ENCODE measurements at regions not wholly inside any gene's neighbourhood (a gene's known extent, or its start where the extent isn't known, plus 50 kb on each side); places are given as distances from the start of the nearest gene placed in this dataset.

GRCh38 chr11:119520966-119521365 is 98.0 kb upstream of the THY1 start:
- no peak for DNase-seq (ENCODE audit: low read depth)
- TF ChIP-seq, protein P1, sequence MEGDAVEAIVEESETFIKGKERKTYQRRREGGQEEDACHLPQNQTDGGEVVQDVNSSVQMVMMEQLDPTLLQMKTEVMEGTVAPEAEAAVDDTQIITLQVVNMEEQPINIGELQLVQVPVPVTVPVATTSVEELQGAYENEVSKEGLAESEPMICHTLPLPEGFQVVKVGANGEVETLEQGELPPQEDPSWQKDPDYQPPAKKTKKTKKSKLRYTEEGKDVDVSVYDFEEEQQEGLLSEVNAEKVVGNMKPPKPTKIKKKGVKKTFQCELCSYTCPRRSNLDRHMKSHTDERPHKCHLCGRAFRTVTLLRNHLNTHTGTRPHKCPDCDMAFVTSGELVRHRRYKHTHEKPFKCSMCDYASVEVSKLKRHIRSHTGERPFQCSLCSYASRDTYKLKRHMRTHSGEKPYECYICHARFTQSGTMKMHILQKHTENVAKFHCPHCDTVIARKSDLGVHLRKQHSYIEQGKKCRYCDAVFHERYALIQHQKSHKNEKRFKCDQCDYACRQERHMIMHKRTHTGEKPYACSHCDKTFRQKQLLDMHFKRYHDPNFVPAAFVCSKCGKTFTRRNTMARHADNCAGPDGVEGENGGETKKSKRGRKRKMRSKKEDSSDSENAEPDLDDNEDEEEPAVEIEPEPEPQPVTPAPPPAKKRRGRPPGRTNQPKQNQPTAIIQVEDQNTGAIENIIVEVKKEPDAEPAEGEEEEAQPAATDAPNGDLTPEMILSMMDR (conservative IDR thresholded peaks at IDR 0.05; ENCODE audit: low read depth, low read length): no peak
- H3K4me3 ChIP-seq (ENCODE audit: low read length): no peak overlapping the region

GRCh38 chr11:119520400-119520799 is 97.4 kb upstream of the THY1 start:
- H3K4me3 ChIP-seq (ENCODE audit: low read length): no peak overlapping the region
- TF ChIP-seq, protein P1 (conservative IDR thresholded peaks at IDR 0.05; ENCODE audit: low read depth, low read length): no peak
- no peak for DNase-seq (ENCODE audit: low read depth)

DNA sequence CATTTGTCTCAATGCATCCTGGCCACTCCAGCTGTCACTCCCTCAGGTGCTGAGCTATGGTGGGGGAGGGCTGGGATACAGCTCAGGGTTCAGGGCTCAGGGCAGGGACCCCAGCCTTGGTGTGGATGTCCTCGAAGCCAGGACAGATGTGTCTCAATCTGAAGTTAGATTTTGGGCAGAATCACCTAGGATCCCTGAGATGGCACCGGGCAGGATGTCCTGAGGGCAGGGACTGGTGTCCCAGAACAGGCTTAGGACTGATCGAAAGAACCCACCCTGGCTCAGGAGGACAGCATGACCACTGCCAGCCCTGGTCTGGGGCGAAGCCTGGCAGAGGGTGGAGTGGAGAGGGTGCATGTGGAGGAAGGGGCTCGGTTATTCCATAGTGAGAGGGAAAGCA is 96.8 kb upstream of the THY1 start:
- H3K4me3 ChIP-seq (ENCODE audit: low read length): no peak overlapping the region
- no peak for DNase-seq (ENCODE audit: low read depth)
- TF ChIP-seq, protein P1 (conservative IDR thresholded peaks at IDR 0.05; ENCODE audit: low read depth, low read length): no peak

DNA sequence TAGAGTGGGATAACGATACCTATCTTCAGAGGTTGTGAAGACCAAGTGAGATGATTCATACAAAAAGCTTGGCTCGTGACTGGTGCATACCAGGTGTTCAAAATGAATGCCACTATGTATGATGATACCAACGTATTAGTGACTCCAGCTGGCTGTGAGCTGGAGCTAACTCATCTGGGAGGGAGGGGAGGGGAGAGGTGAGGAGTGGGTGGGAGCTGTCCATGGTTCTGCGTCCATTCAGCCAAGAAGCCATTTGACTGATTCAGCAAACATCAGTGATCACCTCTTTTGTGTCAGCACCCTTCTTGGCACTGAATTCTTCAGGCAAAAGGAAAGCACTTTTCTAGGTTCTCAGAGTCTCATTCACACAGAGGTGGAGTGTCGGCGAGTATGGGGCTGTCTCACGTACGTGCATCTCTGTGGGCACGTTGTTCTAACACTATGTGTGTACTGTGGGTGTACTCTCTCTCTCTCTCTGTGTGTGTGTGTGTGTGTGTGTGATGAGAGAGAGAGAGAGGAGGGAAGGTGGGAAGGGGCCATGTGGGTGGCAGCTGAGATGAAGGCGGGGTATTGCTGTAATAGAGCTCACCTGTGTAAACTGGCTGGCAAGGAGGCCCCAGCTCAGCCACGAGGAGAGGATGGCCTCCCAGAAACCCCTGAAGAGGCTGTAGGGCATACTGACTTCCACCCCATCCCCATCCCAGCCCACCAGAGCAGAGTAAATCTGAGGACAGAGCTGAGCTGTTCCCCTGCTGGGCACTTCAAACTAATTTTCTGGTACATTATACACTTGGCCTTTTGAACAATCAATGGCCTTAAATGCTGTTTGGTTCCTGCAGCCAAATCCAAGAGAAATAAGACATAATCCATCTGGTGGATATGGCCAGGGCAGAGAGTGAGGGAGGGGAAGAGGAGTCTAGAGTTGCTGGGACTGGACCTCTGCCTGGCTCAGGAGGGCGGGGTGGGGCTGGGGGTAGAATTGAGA is 96.1 kb upstream of the THY1 start:
- DNase-seq (ENCODE audit: low read depth): no peak
- H3K4me3 ChIP-seq (ENCODE audit: low read length): no peak overlapping the region
- TF ChIP-seq, protein P1 (conservative IDR thresholded peaks at IDR 0.05; ENCODE audit: low read depth, low read length): no peak

DNA sequence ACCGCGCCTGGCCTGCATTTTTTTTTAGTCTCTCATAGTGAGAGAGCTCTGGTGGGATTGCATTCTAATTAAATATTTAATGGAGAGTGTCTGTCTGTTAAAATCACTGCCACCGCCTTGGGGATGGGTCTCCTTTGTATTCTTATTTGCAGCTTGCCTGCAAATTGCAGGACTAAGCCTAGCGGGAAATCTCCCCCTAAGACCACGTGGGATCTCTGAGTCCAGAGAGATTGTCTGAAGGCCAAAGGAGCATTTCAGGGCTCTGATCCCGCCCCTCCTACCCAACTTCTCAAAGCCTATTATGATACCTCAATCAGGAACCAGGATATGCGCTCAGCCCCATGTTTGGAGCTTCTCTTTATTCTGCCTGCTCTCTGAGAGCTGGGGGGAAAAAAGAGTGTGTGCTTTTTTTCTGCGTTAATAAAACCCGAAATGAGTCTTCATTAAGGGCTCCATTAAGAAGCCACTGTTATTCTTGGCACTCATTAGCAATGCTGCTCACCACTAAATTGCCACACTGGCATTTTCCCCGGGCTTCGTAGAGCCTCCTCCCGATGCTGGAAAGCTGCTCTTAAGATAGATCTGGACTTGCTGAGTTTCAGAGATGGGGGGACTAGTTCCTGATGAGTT is 92.9 kb upstream of the THY1 start:
- TF ChIP-seq, protein P1 (conservative IDR thresholded peaks at IDR 0.05; ENCODE audit: low read depth, low read length): no peak
- no peak overlapping the region for H3K4me3 ChIP-seq (ENCODE audit: low read length)
- DNase-seq (ENCODE audit: low read depth): no peak

DNA sequence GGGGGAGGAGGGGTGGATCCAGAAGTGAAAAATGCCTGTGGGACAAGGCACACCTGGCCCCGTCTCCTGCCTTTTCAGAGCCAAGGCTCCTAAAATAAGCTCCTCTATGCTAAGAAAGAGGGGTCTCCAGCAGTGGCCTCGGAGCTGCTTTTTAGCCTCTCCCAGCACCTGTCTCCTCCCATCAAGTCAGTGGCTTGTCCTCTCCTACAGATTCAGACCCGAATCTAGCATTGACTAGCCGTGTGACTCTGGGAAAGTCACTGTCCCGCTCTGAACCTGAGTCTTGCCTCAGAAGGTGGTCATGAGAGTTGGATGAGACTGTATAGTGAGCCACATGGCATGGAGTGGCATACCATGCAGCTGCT is 90.8 kb upstream of the THY1 start:
- DNase-seq (ENCODE audit: low read depth): no peak
- no peak overlapping the region for H3K4me3 ChIP-seq (ENCODE audit: low read length)
- TF ChIP-seq, protein P1 (conservative IDR thresholded peaks at IDR 0.05; ENCODE audit: low read depth, low read length): no peak
